Mesendoderm (in vitro differentiated cells): ENCODE measurements at regions not wholly inside any gene's neighbourhood (a gene's known extent, or its start where the extent isn't known, plus 50 kb on each side); places are given as distances from the start of the nearest gene placed in this dataset.
A peak's percentile ranks its signal among the peaks of the same experiment; 100 is the strongest.

ENCODE experiments used
- DNase-seq: peaks from one replicate; pipeline ENCODE4 v3.0.0; 2013
- H2AK5ac ChIP-seq: 2 replicates; pipeline ENCODE4 v1.6.1; 2013; ENCODE audit warnings: low read length, inconsistent platforms
- H2BK120ac ChIP-seq: 2 replicates; pipeline ENCODE4 v1.6.1; 2013; ENCODE audit warnings: low read depth, mild to moderate bottlenecking, low read length, moderate library complexity, mixed read lengths
- H2BK15ac ChIP-seq: replicated peaks from 2 replicates; pipeline ENCODE4 v1.6.1; 2013; ENCODE audit warnings: low read depth, mild to moderate bottlenecking, moderate library complexity
- H2BK5ac ChIP-seq: 2 replicates; pipeline ENCODE4 v1.6.1; 2013; ENCODE audit warnings: low read length, inconsistent platforms
- H3K18ac ChIP-seq: 2 replicates; pipeline ENCODE4 v1.6.1; 2013; ENCODE audit warnings: mild to moderate bottlenecking, low read length, mixed read lengths
- H3K23ac ChIP-seq: one replicate; pipeline ENCODE4 v1.6.1; 2013; ENCODE audit warnings: low read length
- H3K27ac ChIP-seq: 2 replicates; pipeline ENCODE4 v1.5.1; 2013; ENCODE audit warnings: low read depth, mild to moderate bottlenecking, inconsistent platforms, low read length, moderate library complexity
- H3K27me3 ChIP-seq: 2 replicates; pipeline ENCODE4 v1.6.1; 2013; ENCODE audit warnings: low read length, control low read depth, mild to moderate bottlenecking, inconsistent platforms; ENCODE audit not compliant: insufficient read depth, poor library complexity
- H3K36me3 ChIP-seq: 2 replicates; pipeline ENCODE4 v1.6.1; 2013; ENCODE audit warnings: low read length, inconsistent platforms; ENCODE audit not compliant: control insufficient read depth, insufficient read depth
- H3K4ac ChIP-seq: one replicate; pipeline ENCODE4 v1.6.1; 2013; ENCODE audit warnings: low read depth, mild to moderate bottlenecking, low read length, moderate library complexity
- H3K4me1 ChIP-seq: 2 replicates; pipeline ENCODE4 v1.6.1; 2013; ENCODE audit warnings: low read depth, low read length, inconsistent platforms; ENCODE audit not compliant: control insufficient read depth
- H3K4me2 ChIP-seq: 2 replicates; pipeline ENCODE4 v1.6.1; 2013; ENCODE audit warnings: low read length
- H3K4me3 ChIP-seq: 2 replicates; pipeline ENCODE4 v1.5.1; 2013; ENCODE audit warnings: mild to moderate bottlenecking, low read length
- H3K56ac ChIP-seq: one replicate; pipeline ENCODE4 v1.6.1; 2013; ENCODE audit warnings: low read length
- H3K79me1 ChIP-seq: 2 replicates; pipeline ENCODE4 v1.6.1; 2013; ENCODE audit warnings: low read length, inconsistent platforms
- H3K79me2 ChIP-seq: 2 replicates; pipeline ENCODE4 v1.6.1; 2013; ENCODE audit warnings: mild to moderate bottlenecking, low read length; ENCODE audit not compliant: control insufficient read depth, insufficient read depth
- H3K9ac ChIP-seq: 2 replicates; pipeline ENCODE4 v1.6.1; 2013; ENCODE audit warnings: low read length, inconsistent platforms
- H4K5ac ChIP-seq: one replicate; pipeline ENCODE4 v1.6.1; 2013; ENCODE audit warnings: low read length
- H4K8ac ChIP-seq: one replicate; pipeline ENCODE4 v1.6.1; 2013; ENCODE audit warnings: low read depth, mild to moderate bottlenecking, control low read depth, low read length, moderate library complexity
- WGBS: extraction: QIAGEN DNeasy Blood & Tissue Kit; methylation state at CpG from one replicate; pipeline ENCODE4 v1.1.7; 2013; ENCODE audit warnings: low lambda C conversion rate, missing lambda C conversion rate; ENCODE audit not compliant: insufficient coverage; ENCODE audit errors: extremely low coverage; 5-methylcytosine and 5-hydroxymethylcytosine counted together

GRCh38 chr12:127106697-127107096 lies 1160.3 kb upstream of the TMEM132C start:
- no peak overlapping the region for H4K5ac ChIP-seq
- no peak overlapping the region for H3K4me2 ChIP-seq
- no peak overlapping the region for H3K56ac ChIP-seq
- H2BK120ac ChIP-seq, result no peak overlapping the region
- H3K36me3 ChIP-seq, result no peaks in the 10 kb centered on the region
- H2AK5ac ChIP-seq, result no peak overlapping the region
- H3K79me1 ChIP-seq, result no peaks in the 10 kb centered on the region
- no peaks in the 10 kb centered on the region for H3K27me3 ChIP-seq
- no peak overlapping the region for H3K9ac ChIP-seq
- no peak overlapping the region for H3K23ac ChIP-seq
- H4K8ac ChIP-seq, result no peak overlapping the region
- no peak overlapping the region for H3K18ac ChIP-seq
- no peak for DNase-seq
- H3K4me3 ChIP-seq, result no peak overlapping the region
- H3K79me2 ChIP-seq, result no peaks in the 10 kb centered on the region
- H2BK5ac ChIP-seq, result no peak overlapping the region
- no CpG with 5 or more reads among the region's 1 CpG for WGBS
- H3K4me1 ChIP-seq, result no peaks in the 10 kb centered on the region
- H3K4ac ChIP-seq, result no peak overlapping the region
- H3K27ac ChIP-seq, result no peak overlapping the region
- no peak overlapping the region for H2BK15ac ChIP-seq

- Histone ChIP-seq H3K36me3 (no peaks in the 10 kb centered on the region), H4K5ac (no peak overlapping the region), H4K8ac (no peak overlapping the region), H2BK5ac (no peak overlapping the region), H3K4me1 (no peaks in the 10 kb centered on the region), H3K18ac (no peak overlapping the region), H2AK5ac (no peak overlapping the region), H3K23ac (no peak overlapping the region), H3K79me2 (no peaks in the 10 kb centered on the region), H3K27ac (no peak overlapping the region), H3K27me3 (no peaks in the 10 kb centered on the region), H3K9ac (no peak overlapping the region), H3K56ac (no peak overlapping the region), H3K79me1 (no peaks in the 10 kb centered on the region), H2BK15ac (no peak overlapping the region), H3K4ac (no peak overlapping the region), H2BK120ac (no peak overlapping the region), H3K4me2 (no peak overlapping the region), H3K4me3 (no peak overlapping the region)
- WGBS, result no CpG with 5 or more reads among the region's 3 CpGs
- DNase-seq, result no peak
These were observed 1159.2 kb upstream of the TMEM132C start for GRCh38 chr12:127107744-127108143.

DNA sequence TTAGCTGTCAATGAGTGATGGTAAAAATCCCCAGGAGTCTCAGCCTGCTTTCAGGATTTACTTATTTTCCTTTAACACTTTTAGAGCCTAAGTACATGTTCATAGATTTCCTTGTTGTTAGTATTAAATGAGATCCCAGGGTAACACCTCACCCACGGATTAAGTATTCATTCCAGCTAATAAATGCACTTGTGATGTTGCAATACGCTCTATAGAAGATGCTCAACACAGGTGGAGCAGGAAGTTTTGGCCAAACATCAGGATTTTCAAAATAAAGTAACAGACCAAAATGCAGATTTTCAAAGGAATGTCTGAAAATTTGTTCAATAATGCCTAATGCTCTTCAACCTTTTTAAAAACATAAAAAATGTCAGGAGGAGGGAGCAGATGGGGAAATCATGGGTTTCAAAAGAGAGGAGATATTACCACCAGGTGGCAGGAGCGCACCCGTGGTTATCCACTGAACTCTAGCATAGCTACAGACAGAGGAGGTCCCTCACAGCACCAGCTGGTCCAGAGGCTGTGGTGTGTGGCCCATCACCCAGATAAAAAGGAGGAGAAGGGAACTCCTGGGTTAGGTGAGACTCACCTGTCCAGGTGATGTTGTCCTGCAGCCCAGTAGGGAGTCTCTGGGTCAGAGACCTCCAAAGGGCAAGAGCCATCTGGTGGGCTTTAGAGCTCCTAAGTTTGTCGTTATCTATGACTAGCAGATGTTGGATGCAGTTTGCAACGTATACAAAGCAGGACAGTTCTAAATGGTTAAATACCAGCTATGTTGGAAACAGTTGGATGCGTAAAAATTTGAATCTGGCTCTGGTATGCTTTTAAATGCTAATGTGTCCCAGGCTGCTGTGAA lies 1158.4 kb upstream of the TMEM132C start:
- Histone ChIP-seq H3K4me3 (no peak overlapping the region), H2AK5ac (no peak overlapping the region), H2BK5ac (no peak overlapping the region), H3K56ac (no peak overlapping the region), H4K5ac (no peak overlapping the region), H3K23ac (no peak overlapping the region), H3K27ac (no peak overlapping the region), H3K79me1 (no peaks in the 10 kb centered on the region), H3K9ac (no peak overlapping the region), H3K4me2 (no peak overlapping the region), H3K18ac (no peak overlapping the region), H3K36me3 (no peaks in the 10 kb centered on the region), H2BK15ac (no peak overlapping the region), H3K4ac (no peak overlapping the region), H3K27me3 (no peaks in the 10 kb centered on the region), H2BK120ac (no peak overlapping the region), H4K8ac (no peak overlapping the region), H3K4me1 (no peaks in the 10 kb centered on the region), H3K79me2 (no peaks in the 10 kb centered on the region)
- DNase-seq, result peak; percentile 65
- WGBS, result no CpG with 5 or more reads among the region's 7 CpGs

- no peak for DNase-seq
- no CpG with 5 or more reads among the region's 2 CpGs for WGBS
- no peak overlapping the region for H2AK5ac ChIP-seq
- H3K9ac ChIP-seq, result no peak overlapping the region
- H3K23ac ChIP-seq, result no peak overlapping the region
- no peak overlapping the region for H4K5ac ChIP-seq
- no peak overlapping the region for H2BK5ac ChIP-seq
- no peak overlapping the region for H4K8ac ChIP-seq
- H3K18ac ChIP-seq, result no peak overlapping the region
- H3K79me2 ChIP-seq, result no peaks in the 10 kb centered on the region
- H3K4ac ChIP-seq, result no peak overlapping the region
- H2BK15ac ChIP-seq, result no peak overlapping the region
- no peak overlapping the region for H3K56ac ChIP-seq
- H3K79me1 ChIP-seq, result no peaks in the 10 kb centered on the region
- H3K27ac ChIP-seq, result no peak overlapping the region
- no peaks in the 10 kb centered on the region for H3K4me1 ChIP-seq
- H3K4me2 ChIP-seq, result no peak overlapping the region
- H3K4me3 ChIP-seq, result no peak overlapping the region
- no peak overlapping the region for H2BK120ac ChIP-seq
- no peaks in the 10 kb centered on the region for H3K27me3 ChIP-seq
- no peaks in the 10 kb centered on the region for H3K36me3 ChIP-seq
These were observed 1153.0 kb upstream of the TMEM132C start for GRCh38 chr12:127113945-127114344.

DNA sequence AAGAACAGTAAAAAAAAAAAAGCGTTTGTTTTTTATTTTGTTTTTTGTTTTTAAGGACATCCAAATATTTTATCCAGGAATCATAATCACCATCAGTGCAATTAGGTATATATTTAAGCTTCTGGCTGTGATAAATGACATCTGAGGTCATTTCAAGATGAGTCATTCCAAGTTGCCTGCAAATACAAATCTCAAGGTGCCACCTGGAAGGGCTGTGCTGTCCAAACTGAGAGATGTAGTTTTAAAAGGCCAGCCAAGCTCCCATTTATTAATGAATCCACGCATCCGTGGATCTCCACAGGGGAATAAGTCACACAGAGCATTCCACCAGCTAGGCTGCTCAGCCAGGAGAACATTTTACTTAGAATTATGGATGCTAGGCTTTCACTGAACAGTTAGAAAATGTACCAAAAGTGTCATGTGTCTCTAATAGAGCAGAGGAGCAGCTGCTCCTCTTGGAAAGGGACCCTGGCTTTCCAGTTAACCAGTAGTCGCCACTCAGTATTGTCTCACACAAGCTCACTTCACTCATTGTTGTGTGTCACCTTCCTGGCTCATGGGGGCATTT lies 1151.4 kb upstream of the TMEM132C start:
- Histone ChIP-seq H3K36me3 (no peaks in the 10 kb centered on the region), H3K18ac (no peak overlapping the region), H3K27me3 (no peaks in the 10 kb centered on the region), H3K4me2 (no peak overlapping the region), H3K79me2 (no peaks in the 10 kb centered on the region), H3K56ac (no peak overlapping the region), H2AK5ac (no peak overlapping the region), H2BK5ac (no peak overlapping the region), H3K4ac (no peak overlapping the region), H3K27ac (no peak overlapping the region), H4K5ac (no peak overlapping the region), H3K4me1 (no peaks in the 10 kb centered on the region), H4K8ac (no peak overlapping the region), H2BK15ac (no peak overlapping the region), H3K23ac (no peak overlapping the region), H3K79me1 (no peaks in the 10 kb centered on the region), H2BK120ac (no peak overlapping the region), H3K4me3 (no peak overlapping the region), H3K9ac (no peak overlapping the region)
- WGBS, result no CpG with 5 or more reads among the region's 4 CpGs
- DNase-seq, result no peak
